ENCODE measurements at regions not wholly inside any gene's neighbourhood (a gene's known extent, or its start where the extent isn't known, plus 50 kb on each side); places are given as distances from the start of the nearest gene placed in this dataset.

DNA sequence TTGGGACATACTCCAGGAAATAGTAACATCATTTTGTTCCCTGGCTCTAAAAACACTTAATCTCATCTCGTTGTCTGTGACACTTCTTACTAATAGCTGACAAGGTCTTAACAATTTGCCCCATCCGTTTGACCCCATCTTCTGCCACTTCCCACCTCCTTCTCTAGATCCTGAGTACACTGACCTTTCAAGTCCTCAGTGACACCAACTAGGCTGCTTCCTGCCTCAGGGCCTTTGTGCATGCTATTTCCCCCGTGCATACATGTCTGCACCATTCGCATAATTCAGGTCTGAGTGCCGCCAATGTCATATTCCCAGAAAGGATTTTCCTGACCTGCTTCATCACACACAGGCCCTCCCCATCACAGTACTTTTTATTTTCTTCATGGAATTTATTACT is 70.6 kb upstream of the CCND2 start:
- Histone ChIP-seq H3K4me1 (ENCODE audit: insufficient read depth, insufficient read length) (peaks cover 5% of the 10 kb centered on the region), H3K4me3 (ENCODE audit: insufficient read length, low read depth) (no peak overlapping the region), H3K36me3 (ENCODE audit: insufficient read depth, insufficient read length, low read length) (no peaks in the 10 kb centered on the region), H3K9me3 (ENCODE audit: insufficient read depth, low read length) (no peaks in the 10 kb centered on the region), H3K27me3 (ENCODE audit: insufficient read depth, insufficient read length) (peaks cover 2% of the 10 kb centered on the region), H3K9ac (ENCODE audit: insufficient read length, low read depth) (no peak overlapping the region)
- TF ChIP-seq SUZ12 (IDR thresholded peaks at IDR 0.05; ENCODE audit: extremely low read depth, insufficient read depth, insufficient read length): no peak
- TF ChIP-seq ZNF274 (IDR thresholded peaks at IDR 0.05; ENCODE audit: low read depth, low read length): no peak
- no peak for TF ChIP-seq YY1 (IDR thresholded peaks at IDR 0.05; ENCODE audit: insufficient read depth, insufficient read length)
- no peak for DNase-seq (ENCODE audit: low read depth, low spot score)

- DNase-seq (ENCODE audit: low read depth, low spot score): no peak
- H3K27me3 ChIP-seq (ENCODE audit: insufficient read depth, insufficient read length): peaks cover 2% of the 10 kb centered on the region
Observed at GRCh38 chr12:4202487-4202886, 71.1 kb upstream of the CCND2 start.

DNA sequence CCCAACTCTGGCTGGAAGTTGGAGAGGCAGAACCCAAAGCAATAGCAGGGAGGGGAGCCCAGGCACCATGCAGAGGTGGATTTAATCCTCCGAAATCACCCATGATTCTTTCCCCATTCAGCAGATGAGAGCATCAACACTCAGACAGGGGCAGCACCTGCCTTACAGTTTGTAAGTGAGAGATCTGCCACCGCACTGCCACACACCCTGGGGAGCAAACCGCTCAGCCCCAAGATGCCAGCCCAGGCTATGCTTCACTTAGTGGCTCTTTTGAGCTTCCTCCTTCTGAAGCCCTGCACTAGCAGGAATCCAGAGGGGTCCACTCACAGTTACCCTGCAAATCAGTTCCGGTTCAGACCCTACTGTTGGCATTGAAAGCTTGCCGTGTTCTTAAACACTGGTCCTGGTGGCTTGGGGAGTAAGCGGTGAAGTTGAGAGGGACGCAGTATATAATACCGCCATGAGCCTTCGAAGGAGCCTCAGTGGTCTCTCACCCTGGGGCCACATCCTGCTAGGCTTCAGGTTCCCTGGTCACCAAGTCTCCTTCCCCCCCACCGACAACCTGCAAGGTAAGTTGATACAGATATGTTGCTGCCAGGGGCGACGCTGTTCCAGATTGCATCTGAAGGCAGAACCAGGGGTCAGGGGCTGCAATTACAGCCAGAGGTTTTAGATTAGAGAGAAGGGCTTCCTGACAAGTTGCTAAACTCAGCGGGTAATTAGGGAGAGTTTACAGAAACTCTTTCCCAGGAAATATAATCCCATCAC is 72.0 kb upstream of the CCND2 start:
- Histone ChIP-seq H3K4me1 (ENCODE audit: insufficient read depth, insufficient read length) (peaks cover 9% of the 10 kb centered on the region), H3K4me3 (ENCODE audit: insufficient read length, low read depth) (no peak overlapping the region), H3K9me3 (ENCODE audit: insufficient read depth, low read length) (no peaks in the 10 kb centered on the region), H3K27me3 (ENCODE audit: insufficient read depth, insufficient read length) (peaks cover 2% of the 10 kb centered on the region), H3K9ac (ENCODE audit: insufficient read length, low read depth) (no peak overlapping the region), H3K36me3 (ENCODE audit: insufficient read depth, insufficient read length, low read length) (no peaks in the 10 kb centered on the region)
- DNase-seq (ENCODE audit: low read depth, low spot score): no peak
- no peak for TF ChIP-seq ZNF274 (IDR thresholded peaks at IDR 0.05; ENCODE audit: low read depth, low read length)
- TF ChIP-seq SUZ12 (IDR thresholded peaks at IDR 0.05; ENCODE audit: extremely low read depth, insufficient read depth, insufficient read length): no peak
- TF ChIP-seq YY1 (IDR thresholded peaks at IDR 0.05; ENCODE audit: insufficient read depth, insufficient read length): no peak

More at GRCh38 chr12:4202487-4202886, 71.1 kb upstream of the CCND2 start:
- H3K4me1 ChIP-seq (ENCODE audit: insufficient read depth, insufficient read length): peaks cover 5% of the 10 kb centered on the region
- no peak for TF ChIP-seq ZNF274 (IDR thresholded peaks at IDR 0.05; ENCODE audit: low read depth, low read length)
- TF ChIP-seq SUZ12 (IDR thresholded peaks at IDR 0.05; ENCODE audit: extremely low read depth, insufficient read depth, insufficient read length): no peak
- no peak for TF ChIP-seq YY1 (IDR thresholded peaks at IDR 0.05; ENCODE audit: insufficient read depth, insufficient read length)
- no peaks in the 10 kb centered on the region for H3K9me3 ChIP-seq (ENCODE audit: insufficient read depth, low read length)
- H3K4me3 ChIP-seq (ENCODE audit: insufficient read length, low read depth): no peak overlapping the region
- H3K9ac ChIP-seq (ENCODE audit: insufficient read length, low read depth): no peak overlapping the region
- H3K36me3 ChIP-seq (ENCODE audit: insufficient read depth, insufficient read length, low read length): no peaks in the 10 kb centered on the region

DNA sequence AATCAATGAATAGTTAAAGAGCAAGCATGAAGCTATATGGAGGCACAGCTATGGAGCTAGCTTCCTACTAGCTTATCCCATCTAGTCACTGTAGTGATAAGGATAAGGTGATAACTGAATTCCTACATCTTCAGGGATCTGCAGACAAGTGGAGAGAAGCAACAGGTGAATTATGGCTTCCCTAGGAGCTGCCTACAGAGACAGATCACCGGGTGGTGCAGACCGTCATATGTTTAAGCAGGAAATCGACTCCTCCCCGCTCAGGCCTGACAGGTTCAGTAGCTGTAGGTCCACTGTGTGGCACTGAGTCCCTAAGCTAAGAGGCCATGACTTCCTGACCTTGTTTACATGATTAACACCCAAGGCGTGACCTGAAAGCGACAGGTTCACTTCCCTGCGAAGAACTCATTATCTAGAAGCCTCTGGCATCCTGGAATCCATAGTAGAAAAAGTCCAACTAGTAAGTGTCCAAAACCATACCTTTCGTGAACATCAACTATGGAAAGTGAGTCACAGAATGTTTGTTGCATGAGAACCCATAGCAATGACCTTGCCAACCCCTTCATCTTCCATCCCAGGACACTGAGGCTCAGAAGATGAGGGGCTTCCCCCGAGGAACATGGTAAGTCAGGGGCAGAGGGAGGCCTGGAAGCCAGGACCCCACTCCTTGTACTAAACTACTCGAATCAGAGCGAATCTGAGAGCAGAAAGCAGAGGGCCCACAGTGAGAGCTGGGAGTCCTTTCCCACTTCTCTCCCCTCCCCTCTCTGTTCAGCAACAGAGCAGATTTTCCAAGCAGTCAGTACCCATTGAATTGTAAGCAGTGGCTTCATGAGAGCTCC is 75.4 kb upstream of the CCND2 start:
- H3K36me3 ChIP-seq (ENCODE audit: insufficient read depth, insufficient read length, low read length): no peaks in the 10 kb centered on the region
- H3K4me3 ChIP-seq (ENCODE audit: insufficient read length, low read depth): no peak overlapping the region
- no peak for TF ChIP-seq SUZ12 (IDR thresholded peaks at IDR 0.05; ENCODE audit: extremely low read depth, insufficient read depth, insufficient read length)
- TF ChIP-seq ZNF274 (IDR thresholded peaks at IDR 0.05; ENCODE audit: low read depth, low read length): no peak
- TF ChIP-seq YY1 (IDR thresholded peaks at IDR 0.05; ENCODE audit: insufficient read depth, insufficient read length): no peak
- peaks cover 2% of the 10 kb centered on the region for H3K27me3 ChIP-seq (ENCODE audit: insufficient read depth, insufficient read length)
- H3K9ac ChIP-seq (ENCODE audit: insufficient read length, low read depth): no peak overlapping the region
- DNase-seq (ENCODE audit: low read depth, low spot score): no peak
- no peaks in the 10 kb centered on the region for H3K9me3 ChIP-seq (ENCODE audit: insufficient read depth, low read length)
- H3K4me1 ChIP-seq (ENCODE audit: insufficient read depth, insufficient read length): peaks cover 9% of the 10 kb centered on the region

DNA sequence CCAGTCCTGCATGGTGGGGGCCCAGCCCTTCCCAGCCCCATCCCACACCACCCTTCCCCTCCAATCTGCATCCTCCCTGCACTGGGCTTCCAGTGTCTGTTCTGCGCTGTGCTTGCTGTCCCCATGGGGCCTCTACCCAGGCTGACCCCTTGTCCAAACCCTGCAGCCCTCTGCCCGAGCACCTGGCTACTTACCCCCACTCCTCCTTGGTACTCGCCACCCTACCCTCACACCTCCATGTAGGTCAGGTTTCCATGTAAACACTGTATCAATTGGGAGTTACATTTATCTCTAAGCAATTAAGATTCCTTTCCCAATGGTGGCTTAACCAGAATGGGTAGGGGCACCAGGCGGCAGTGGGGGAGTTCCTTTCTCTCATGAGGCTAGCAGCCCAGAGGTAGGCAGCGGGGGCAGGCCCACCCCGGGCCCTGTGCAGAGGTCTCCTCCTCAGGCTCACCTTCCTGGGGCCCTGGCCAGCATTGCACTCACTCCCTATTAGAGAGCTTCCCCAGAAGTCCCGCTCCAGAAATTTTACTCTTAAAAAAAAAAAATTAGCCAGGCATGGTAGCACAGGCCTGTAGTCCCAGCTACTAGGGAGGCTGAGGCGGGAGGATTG is 76.6 kb upstream of the CCND2 start:
- Histone ChIP-seq H3K4me3 (ENCODE audit: insufficient read length, low read depth) (no peak overlapping the region), H3K4me1 (ENCODE audit: insufficient read depth, insufficient read length) (peaks cover 9% of the 10 kb centered on the region), H3K9ac (ENCODE audit: insufficient read length, low read depth) (no peak overlapping the region), H3K9me3 (ENCODE audit: insufficient read depth, low read length) (no peaks in the 10 kb centered on the region), H3K27me3 (ENCODE audit: insufficient read depth, insufficient read length) (peaks cover 2% of the 10 kb centered on the region), H3K36me3 (ENCODE audit: insufficient read depth, insufficient read length, low read length) (no peaks in the 10 kb centered on the region)
- no peak for DNase-seq (ENCODE audit: low read depth, low spot score)
- TF ChIP-seq YY1 (IDR thresholded peaks at IDR 0.05; ENCODE audit: insufficient read depth, insufficient read length) (no peak), SUZ12 (IDR thresholded peaks at IDR 0.05; ENCODE audit: extremely low read depth, insufficient read depth, insufficient read length) (no peak), ZNF274 (IDR thresholded peaks at IDR 0.05; ENCODE audit: low read depth, low read length) (no peak)

DNA sequence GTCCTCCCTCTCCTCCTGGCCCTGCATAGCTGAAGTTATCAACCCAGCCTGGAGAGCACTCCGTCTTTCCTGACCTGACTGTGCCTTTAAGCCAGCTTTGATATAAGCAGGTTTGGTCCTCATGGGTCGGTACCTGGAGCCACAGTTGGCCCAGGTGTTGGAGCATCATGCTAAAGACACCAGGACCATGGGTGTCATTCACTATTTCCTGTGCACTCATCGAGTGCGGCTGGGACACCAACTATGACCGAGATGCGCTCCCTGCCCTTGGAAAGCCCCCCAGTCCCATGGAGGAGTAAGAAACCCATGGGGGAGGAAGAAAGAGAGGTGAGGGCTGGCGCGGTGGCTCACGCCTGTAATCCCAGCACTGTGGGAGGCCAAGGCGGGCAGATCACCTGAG is 78.9 kb upstream of the CCND2 start:
- no peaks in the 10 kb centered on the region for H3K36me3 ChIP-seq (ENCODE audit: insufficient read depth, insufficient read length, low read length)
- no peaks in the 10 kb centered on the region for H3K9me3 ChIP-seq (ENCODE audit: insufficient read depth, low read length)
- no peak overlapping the region for H3K9ac ChIP-seq (ENCODE audit: insufficient read length, low read depth)
- DNase-seq (ENCODE audit: low read depth, low spot score): no peak
- no peaks in the 10 kb centered on the region for H3K27me3 ChIP-seq (ENCODE audit: insufficient read depth, insufficient read length)
- H3K4me1 ChIP-seq (ENCODE audit: insufficient read depth, insufficient read length): peaks cover 3% of the 10 kb centered on the region
- TF ChIP-seq YY1 (IDR thresholded peaks at IDR 0.05; ENCODE audit: insufficient read depth, insufficient read length): no peak
- TF ChIP-seq SUZ12 (IDR thresholded peaks at IDR 0.05; ENCODE audit: extremely low read depth, insufficient read depth, insufficient read length): no peak
- TF ChIP-seq ZNF274 (IDR thresholded peaks at IDR 0.05; ENCODE audit: low read depth, low read length): no peak
- H3K4me3 ChIP-seq (ENCODE audit: insufficient read length, low read depth): no peak overlapping the region

DNA sequence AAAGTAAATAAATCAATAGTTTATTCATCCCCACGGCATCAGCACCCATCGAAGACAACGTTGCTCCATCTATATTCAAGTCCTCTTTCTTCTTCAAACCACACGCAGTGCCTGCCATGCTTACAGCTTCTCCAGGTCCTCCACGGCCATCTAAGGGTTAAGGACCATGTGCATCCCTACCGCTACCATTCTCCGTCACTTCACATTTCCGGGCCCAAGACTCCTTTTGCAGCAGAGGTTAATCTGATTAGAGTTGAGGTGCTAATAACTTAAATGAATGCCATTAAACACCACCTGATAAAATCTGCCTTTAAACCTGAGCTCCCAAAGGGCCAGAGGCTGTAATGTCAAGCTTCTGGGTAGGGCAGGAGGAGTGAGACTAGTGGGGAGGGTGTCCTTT is 79.7 kb upstream of the CCND2 start:
- Histone ChIP-seq H3K4me1 (ENCODE audit: insufficient read depth, insufficient read length) (peaks cover 3% of the 10 kb centered on the region), H3K36me3 (ENCODE audit: insufficient read depth, insufficient read length, low read length) (no peaks in the 10 kb centered on the region), H3K27me3 (ENCODE audit: insufficient read depth, insufficient read length) (no peaks in the 10 kb centered on the region), H3K4me3 (ENCODE audit: insufficient read length, low read depth) (no peak overlapping the region), H3K9ac (ENCODE audit: insufficient read length, low read depth) (no peak overlapping the region), H3K9me3 (ENCODE audit: insufficient read depth, low read length) (no peaks in the 10 kb centered on the region)
- TF ChIP-seq SUZ12 (IDR thresholded peaks at IDR 0.05; ENCODE audit: extremely low read depth, insufficient read depth, insufficient read length) (no peak), YY1 (IDR thresholded peaks at IDR 0.05; ENCODE audit: insufficient read depth, insufficient read length) (no peak), ZNF274 (IDR thresholded peaks at IDR 0.05; ENCODE audit: low read depth, low read length) (no peak)
- DNase-seq (ENCODE audit: low read depth, low spot score): no peak
